ENCODE measurements at regions not wholly inside any gene's neighbourhood (a gene's known extent, or its start where the extent isn't known, plus 50 kb on each side); places are given as distances from the start of the nearest gene placed in this dataset.

- no peak for TF ChIP-seq POLR2A (IDR thresholded peaks at IDR 0.05)
- no peak for TF ChIP-seq CTCF (IDR thresholded peaks at IDR 0.05)
These were observed 98.6 kb downstream of the TPRA1 start for GRCh38 chr3:127491909-127492308.

Data from uterus (tissue), 2 donors.